Fibroblast of the aortic adventitia (primary cell): ENCODE measurements at regions not wholly inside any gene's neighbourhood (a gene's known extent, or its start where the extent isn't known, plus 50 kb on each side); places are given as distances from the start of the nearest gene placed in this dataset.

Experiments
- DNase-seq: peaks from one replicate; pipeline ENCODE4 v3.0.0-alpha.2; 2010; ENCODE audit warnings: low read depth
- H3K4me3 ChIP-seq: 2 replicates; pipeline ENCODE4 v1.5.1; 2011; ENCODE audit warnings: low read depth, mild to moderate bottlenecking, control low read depth, low read length, moderate library complexity
- TF ChIP-seq, protein P1 (sequence below): IDR thresholded peaks from 2 replicates; pipeline ENCODE4 v1.5.1; 2011; ENCODE audit warnings: mild to moderate bottlenecking, low read length, control low read depth, inconsistent platforms; ENCODE audit not compliant: insufficient read depth

DNA sequence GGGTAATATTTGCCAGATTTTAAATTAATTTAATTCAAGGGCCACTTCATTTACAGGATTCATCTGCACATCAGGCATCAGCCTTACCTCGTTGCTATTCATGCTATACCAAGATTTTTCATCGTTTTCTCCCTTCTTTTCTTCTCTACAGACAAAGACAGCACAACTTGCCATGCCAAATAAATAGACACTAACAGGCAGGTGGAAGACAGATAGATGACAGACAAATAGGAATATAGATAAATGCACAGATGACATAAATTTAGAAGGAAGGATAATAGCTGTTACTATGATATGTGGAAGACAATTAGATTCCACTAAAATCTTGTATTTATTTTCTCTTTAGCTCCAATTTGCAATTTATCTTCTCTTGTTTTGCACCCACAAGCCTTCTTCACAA, 164.5 kb upstream of the ARX start:
- TF ChIP-seq, protein P1, sequence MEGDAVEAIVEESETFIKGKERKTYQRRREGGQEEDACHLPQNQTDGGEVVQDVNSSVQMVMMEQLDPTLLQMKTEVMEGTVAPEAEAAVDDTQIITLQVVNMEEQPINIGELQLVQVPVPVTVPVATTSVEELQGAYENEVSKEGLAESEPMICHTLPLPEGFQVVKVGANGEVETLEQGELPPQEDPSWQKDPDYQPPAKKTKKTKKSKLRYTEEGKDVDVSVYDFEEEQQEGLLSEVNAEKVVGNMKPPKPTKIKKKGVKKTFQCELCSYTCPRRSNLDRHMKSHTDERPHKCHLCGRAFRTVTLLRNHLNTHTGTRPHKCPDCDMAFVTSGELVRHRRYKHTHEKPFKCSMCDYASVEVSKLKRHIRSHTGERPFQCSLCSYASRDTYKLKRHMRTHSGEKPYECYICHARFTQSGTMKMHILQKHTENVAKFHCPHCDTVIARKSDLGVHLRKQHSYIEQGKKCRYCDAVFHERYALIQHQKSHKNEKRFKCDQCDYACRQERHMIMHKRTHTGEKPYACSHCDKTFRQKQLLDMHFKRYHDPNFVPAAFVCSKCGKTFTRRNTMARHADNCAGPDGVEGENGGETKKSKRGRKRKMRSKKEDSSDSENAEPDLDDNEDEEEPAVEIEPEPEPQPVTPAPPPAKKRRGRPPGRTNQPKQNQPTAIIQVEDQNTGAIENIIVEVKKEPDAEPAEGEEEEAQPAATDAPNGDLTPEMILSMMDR = no peak
- no peak for DNase-seq
- H3K4me3 ChIP-seq = no peak overlapping the region

DNA sequence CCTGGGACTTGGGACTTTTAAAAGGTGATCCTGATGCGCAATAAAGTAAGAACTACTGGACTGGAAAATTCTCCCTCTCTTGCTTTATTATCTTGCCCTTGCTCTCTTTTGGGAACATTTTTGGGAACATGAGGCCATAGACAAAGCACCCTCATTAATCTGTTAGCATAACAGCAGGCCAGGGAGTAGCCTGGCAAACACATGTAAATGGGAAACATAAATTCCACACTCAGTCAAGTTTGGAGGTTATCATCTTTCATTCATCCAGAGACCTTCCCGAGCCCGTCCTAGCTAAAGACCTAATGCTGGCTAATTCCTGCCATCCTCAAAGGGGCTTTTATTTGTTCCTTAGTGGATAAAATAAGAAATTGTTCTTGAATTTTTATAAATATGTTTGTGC, 162.8 kb upstream of the ARX start:
- TF ChIP-seq, protein P1 = no peak
- DNase-seq = no peak
- H3K4me3 ChIP-seq = no peak overlapping the region

DNA sequence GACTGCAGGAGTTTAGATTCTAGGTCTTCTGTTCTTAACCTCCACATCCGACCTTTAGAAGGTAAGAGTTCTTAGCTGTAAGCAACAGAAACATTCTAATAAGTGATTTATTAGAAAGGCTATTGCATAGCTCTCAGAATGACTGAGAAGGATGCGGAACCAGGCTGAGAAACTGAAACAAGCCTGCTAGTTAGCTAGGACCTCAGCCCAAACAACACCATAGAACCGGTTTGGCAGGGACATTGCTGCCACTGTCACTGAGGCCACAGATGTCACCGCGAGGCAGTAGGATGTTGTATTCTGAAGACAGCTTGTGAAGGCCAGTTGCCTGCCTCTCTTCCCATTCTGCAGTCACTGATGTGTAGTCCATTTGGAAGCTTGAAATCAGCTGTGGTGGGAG, 160.0 kb upstream of the ARX start:
- H3K4me3 ChIP-seq = no peak overlapping the region
- TF ChIP-seq, protein P1 = no peak
- DNase-seq = no peak

DNA sequence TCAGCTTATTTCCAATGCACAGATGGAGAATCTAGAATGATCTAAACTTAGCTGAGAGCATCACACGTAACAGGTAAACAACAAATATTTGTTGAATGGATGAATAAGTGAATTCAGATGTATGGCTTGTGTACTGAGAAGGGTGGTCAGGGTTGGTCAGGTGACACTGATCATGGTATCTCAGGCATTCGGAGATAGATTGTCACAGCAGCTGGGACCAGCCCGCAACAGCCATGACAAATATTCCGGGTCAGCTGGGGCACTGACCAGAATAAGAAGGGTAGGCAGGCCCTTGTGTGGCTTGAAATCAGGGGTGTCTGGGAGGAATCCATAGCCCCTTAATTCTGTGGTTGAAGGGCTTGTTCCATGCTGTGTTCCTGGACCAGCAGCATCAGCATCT, 159.4 kb upstream of the ARX start:
- TF ChIP-seq, protein P1 = no peak
- no peak overlapping the region for H3K4me3 ChIP-seq
- no peak for DNase-seq

DNA sequence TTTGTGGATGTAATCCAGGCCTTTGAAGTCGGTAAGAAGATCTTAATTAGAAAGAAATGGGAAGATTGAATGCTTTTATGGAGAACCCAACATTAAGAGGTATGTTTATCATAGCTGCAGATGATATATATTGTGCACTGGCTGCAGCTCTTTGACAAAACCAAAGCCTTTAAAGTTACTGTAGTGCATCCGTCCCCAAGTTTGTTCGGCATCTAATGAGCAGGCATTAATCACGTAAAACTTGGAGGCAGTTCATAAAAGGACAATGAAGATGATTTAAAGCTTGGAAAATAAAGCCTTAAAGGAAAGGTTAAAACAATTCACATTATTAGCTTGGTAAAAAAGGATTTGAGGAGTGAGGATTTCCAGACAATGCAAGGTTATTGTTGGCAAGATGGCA, 150.8 kb upstream of the ARX start:
- no peak for DNase-seq
- no peak overlapping the region for H3K4me3 ChIP-seq
- TF ChIP-seq, protein P1 = no peak

DNA sequence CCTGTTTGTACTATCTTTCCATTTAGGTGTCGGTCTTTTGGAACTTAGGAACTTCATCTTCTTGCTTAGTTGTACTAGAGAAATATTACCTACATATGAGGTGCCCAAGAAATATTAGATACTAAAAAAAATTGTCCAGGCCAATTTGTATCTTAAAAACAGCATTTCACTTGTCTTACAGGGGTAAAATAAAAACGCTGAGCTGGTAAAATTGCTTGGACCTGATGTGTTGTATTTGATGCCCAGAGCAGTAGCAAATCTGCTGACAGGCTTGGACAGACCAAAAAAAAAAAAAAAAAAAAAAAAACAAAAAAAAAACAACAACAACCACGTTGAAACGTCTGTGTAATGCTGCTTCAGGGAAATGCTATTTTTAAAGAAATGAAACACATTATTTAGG, 150.4 kb upstream of the ARX start:
- TF ChIP-seq, protein P1 = no peak
- H3K4me3 ChIP-seq = no peak overlapping the region
- no peak for DNase-seq

DNA sequence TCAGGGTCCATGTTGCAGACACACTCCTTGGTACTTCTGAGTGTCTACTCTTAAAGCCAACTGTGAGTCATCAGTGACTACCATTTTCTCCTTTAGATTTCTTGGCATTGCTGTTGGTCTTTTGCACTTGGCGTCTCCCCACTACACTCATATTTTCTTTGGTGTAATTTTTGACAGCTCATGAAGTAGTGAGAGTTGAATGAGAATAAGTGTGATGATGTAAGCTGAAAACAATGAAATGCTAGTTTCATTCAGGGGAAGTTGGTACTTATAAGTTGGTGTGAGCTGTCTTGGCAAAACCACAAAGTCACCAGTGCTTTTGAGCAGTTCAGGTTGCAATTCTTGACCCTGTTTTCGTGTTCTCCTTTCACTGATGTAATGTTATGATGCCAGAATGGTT, 142.9 kb upstream of the ARX start:
- peak; percentile 25 for DNase-seq
- H3K4me3 ChIP-seq = no peak overlapping the region
- TF ChIP-seq, protein P1 = no peak
